GM19467 (cell line): ENCODE measurements at regions not wholly inside any gene's neighbourhood (a gene's known extent, or its start where the extent isn't known, plus 50 kb on each side); places are given as distances from the start of the nearest gene placed in this dataset.

Source experiments
- ATAC-seq: cut with Tn5 transposase; IDR thresholded peaks from one replicate; pipeline ENCODE4 v1.9.1; 2021; ENCODE audit warnings: mild to moderate bottlenecking, moderate library complexity; ENCODE audit not compliant: unreplicated experiment

DNA sequence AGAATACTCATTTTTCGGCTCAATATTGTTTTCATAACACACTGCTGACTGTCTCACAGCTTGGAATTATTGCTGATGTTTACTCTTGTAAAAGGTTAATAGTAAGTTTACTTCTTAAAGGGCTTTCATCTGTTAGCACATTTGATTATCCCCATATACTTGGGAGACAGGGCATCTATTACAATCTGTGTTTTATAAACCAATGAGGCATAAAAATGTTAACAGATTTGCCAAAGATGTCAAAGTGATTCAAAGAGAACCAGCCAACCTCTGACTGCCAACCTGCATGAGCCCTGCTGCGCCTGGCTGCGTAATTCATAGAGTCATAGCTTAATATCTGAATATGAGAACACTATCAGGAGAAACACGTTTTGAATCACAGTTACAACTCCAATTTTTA, 665.6 kb downstream of the TRIML1 start:
- ATAC-seq = no peak

GRCh38 chr4:188811121-188811520, 671.9 kb downstream of the TRIML1 start:
- no peak for ATAC-seq

- no peak for ATAC-seq
Observed at GRCh38 chr4:188812644-188813043, 673.4 kb downstream of the TRIML1 start.

- ATAC-seq = no peak
Observed at GRCh38 chr4:188818300-188818699, 679.1 kb downstream of the TRIML1 start.

- no peak for ATAC-seq
Observed at GRCh38 chr4:188819233-188819632, 680.0 kb downstream of the TRIML1 start.

GRCh38 chr4:188821500-188821899, 682.3 kb downstream of the TRIML1 start:
- no peak for ATAC-seq

DNA sequence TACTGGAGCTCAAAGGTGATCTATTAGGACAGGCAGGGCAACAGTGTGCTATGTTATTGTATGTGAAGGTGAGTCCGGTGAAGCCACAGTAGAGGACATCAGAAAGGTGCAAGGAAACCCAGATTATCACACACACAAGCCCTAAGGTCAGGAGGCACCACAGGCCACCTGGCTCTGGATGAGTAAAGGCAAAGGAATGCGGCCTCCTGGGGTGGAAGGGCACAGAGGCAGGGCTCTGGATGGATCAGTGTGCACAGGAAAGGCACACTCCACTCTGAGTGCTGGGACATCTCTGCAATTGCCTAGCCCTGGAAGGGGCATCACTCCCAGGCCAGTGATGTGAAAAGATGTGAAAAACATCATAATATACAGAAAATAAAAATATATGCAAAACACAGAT, 683.5 kb downstream of the TRIML1 start:
- ATAC-seq = no peak

DNA sequence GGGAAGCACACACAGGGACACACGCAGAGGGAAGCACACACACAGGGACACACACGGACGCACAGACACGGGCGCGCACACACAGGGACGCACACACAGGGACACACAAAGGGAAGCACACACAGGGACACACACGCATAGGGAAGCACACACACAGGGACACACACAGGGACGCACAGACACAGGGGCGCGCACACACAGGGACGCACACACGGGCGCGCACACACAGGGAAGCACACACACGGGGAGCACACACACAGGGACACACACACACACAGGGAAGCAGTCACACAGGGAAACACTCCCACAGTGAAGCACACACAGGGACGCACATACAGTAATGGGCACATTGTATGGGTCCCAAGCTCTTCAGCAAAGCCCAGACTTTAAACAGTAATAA, 685.3 kb downstream of the TRIML1 start:
- no peak for ATAC-seq

DNA sequence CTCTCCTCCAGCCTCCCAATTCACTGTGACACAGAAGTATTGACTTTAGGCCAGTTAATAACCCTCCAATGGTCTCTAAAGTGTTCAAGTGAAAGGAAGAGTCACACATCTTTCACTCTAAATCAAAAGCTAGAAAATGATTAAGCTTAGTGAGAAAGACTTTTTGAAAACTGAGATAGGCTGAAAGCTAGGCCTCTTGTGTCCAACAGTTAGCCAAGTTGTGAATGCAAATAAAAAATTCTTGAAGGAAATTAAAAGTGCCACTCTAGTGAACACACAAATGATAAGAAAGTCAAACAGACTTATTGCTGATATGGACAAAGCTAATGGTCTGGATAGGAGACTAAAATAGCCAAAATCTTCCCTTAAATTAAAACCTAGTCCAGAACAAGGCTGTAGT, 687.2 kb downstream of the TRIML1 start:
- no peak for ATAC-seq

DNA sequence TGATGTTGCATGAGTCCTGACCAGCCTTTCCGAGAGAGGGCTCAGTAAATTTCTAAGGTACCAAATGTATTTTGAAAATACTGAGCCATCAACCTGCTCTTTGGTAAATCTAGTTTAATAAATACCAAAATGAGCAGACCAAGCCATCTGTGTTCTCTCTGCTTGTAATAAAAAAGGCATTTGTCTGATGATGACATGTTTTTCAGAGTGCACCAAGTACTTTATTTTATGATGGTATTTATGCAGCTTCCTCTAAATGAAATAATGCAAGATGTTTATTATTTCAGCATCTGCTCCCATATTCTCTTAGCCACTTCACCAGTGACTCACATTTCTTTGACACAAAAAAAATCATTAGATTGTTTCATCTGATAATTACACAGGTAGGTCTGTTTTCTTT, 700.5 kb downstream of the TRIML1 start:
- ATAC-seq = no peak

- ATAC-seq = no peak
Observed at GRCh38 chr4:188841523-188841922, 702.3 kb downstream of the TRIML1 start.

DNA sequence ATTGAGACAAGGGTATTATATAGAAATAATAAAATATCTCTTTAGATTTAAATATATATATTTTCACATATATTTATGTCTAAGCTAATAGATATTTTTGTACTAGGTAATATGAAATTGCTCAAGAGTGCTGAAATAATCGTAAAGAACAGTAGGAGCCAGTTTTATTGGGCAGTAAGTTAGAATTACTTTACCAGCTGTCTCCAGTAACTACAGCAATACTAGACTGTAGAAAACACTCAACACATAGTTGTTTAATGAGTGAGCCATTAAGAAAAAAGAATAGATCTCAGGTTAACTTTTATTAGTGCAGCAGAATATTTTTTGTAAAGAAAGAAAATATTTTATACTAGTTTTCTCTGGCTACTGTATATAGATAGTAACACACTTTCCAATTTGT, 715.2 kb downstream of the TRIML1 start:
- no peak for ATAC-seq

- ATAC-seq = no peak
Observed at GRCh38 chr4:188858696-188859095, 719.5 kb downstream of the TRIML1 start.

GRCh38 chr4:188864741-188865140, 725.5 kb downstream of the TRIML1 start:
- ATAC-seq = no peak

DNA sequence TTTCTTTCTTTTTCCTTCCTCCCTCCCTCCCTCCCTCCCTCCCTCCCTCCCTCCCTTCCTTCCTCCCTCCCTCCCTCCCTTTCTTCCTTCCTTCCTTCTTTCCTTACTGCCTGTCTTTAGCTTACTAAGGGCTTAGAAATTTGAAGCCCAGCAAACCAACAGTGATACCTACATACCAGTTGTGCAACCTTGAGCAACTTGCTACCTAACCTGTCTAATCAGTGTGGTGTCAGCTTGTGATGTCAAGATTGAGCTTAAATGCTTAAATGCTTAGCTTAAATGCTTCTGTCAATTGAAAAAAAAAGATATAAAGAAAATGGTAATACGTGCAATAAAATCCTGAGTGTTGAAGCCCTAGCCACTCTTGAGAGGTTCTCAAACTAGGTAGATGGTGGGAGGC, 728.6 kb downstream of the TRIML1 start:
- no peak for ATAC-seq

DNA sequence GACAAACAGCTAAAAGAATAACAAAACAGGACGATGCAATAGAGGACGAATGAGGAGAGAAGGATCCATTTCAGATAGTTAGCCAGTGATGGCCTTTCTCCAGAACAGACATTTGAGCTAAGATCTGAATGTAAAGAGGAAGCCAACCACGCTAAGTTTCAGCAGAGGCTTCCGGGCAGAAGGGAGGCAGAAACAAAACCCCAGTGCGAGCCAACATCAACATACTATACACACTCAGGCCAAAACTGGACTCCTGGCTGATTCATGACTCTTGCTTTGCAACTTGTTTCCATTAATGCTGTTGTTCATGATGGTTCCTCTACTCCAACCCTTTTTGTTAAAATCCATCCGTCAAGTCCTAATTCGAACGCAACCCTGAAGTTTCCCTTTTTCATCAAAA, 730.3 kb downstream of the TRIML1 start:
- ATAC-seq = no peak

- ATAC-seq = no peak
Observed at GRCh38 chr4:188872809-188873208, 733.6 kb downstream of the TRIML1 start.

DNA sequence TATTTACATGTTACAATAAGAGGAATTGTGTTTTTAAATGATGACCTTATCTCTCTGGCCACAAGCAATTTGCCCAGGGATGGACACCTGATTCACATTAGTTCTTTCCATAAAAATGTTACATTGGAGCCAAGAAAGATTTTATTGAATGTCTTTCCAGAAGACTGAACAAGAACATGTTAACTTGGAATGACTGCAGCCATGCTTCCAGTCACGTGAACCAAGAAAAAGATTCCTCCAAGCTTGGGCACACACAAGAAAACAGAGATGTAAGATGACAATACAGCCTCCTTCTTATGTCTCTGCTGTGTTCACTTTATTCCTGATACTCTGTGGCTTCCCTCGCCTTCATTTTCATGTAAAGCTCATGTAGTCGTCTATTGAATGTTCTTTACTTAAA, 737.6 kb downstream of the TRIML1 start:
- no peak for ATAC-seq

- no peak for ATAC-seq
Observed at GRCh38 chr4:188879598-188879997, 740.4 kb downstream of the TRIML1 start.

DNA sequence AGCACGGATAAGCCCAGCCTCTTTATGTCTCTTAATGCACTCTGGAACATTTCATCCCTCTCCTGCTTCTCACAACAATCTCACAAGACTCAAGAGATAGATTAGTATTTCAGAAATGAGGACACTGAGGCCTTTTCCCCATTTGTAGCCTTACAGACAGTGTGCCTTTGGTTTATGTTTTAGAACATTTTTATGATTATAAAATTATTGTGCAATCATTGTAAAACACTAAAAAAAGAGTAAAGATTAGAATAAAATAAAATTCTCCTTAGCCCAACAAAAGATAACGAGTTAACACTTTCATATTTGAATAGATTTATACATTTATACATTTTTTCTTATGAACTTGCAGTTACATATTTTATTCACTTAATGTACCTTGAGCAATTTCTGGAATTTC, 748.7 kb downstream of the TRIML1 start:
- ATAC-seq = no peak

DNA sequence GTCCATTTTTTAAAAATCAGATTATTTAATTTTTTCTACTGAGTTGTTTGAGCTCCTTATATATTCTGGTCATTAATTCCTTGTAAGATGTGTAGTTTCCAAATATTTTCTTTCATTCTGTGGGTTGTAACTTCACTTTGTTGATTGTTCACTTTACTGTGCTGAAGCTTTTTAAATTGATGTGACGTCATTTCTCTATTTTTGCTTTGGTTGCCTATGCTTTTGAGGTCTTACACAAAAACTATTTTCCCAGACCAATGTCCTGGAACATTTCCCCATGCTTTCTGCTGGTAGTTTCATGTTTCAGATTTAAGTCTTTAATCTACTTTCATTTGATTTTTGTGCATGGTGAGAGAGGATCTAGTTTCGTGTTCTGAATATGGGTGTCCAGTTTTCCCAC, 753.6 kb downstream of the TRIML1 start:
- no peak for ATAC-seq

DNA sequence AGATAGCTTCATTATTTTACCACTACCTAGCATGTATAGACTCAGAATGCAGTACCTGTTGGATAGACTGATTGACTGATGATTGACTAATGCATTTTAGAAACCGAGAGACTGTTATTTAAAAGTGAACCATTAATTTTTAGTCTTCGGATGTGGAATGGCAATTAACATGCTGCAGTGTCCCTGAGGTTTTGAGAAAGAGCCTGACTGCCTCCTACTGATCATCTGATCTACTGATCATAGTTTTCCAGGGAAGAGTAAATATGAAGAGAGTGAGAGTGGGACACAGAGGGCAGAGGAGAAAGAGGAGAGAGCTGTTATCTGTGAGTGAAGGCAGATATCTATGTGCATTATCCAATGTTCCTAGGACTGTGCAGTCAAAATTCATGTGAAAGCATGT, 764.7 kb downstream of the TRIML1 start:
- ATAC-seq = no peak

GRCh38 chr4:188904617-188905016, 765.4 kb downstream of the TRIML1 start:
- no peak for ATAC-seq

- no peak for ATAC-seq
Observed at GRCh38 chr4:188905248-188905647, 766.0 kb downstream of the TRIML1 start.
